Osteocyte (in vitro differentiated cells): ENCODE measurements at regions not wholly inside any gene's neighbourhood (a gene's known extent, or its start where the extent isn't known, plus 50 kb on each side); places are given as distances from the start of the nearest gene placed in this dataset.

Experiments used
- DNase-seq: peaks from one replicate; pipeline ENCODE4 v3.0.0; 2021; ENCODE audit warnings: mixed read lengths; ENCODE audit not compliant: unreplicated experiment; ENCODE audit errors: extremely low spot score
- H3K27ac Mint-ChIP-seq: one replicate; pipeline ENCODE4 v1.8.0; 2021; ENCODE audit warnings: mild to moderate bottlenecking, mixed read lengths; ENCODE audit not compliant: unreplicated experiment
- H3K27me3 Mint-ChIP-seq: one replicate; pipeline ENCODE4 v1.8.0; 2021; ENCODE audit warnings: mixed read lengths; ENCODE audit not compliant: unreplicated experiment
- H3K36me3 Mint-ChIP-seq: one replicate; pipeline ENCODE4 v1.8.0; 2021; ENCODE audit warnings: mixed read lengths; ENCODE audit not compliant: unreplicated experiment
- H3K4me1 Mint-ChIP-seq: one replicate; pipeline ENCODE4 v1.8.0; 2021; ENCODE audit warnings: mixed read lengths; ENCODE audit not compliant: unreplicated experiment
- H3K4me3 Mint-ChIP-seq: one replicate; pipeline ENCODE4 v1.8.0; 2021; ENCODE audit warnings: mild to moderate bottlenecking, moderate library complexity, mixed read lengths; ENCODE audit not compliant: unreplicated experiment
- H3K9me3 Mint-ChIP-seq: one replicate; pipeline ENCODE4 v1.8.0; 2021; ENCODE audit warnings: mixed read lengths; ENCODE audit not compliant: unreplicated experiment
- TF ChIP-seq, protein P1 (sequence below): fragments of 200-600 bp; sonication (generic); IDR thresholded peaks from 2 replicates; pipeline ENCODE4 v1.5.0; 2021; ENCODE audit warnings: antibody characterized with exemption, mild to moderate bottlenecking, moderate library complexity

DNA sequence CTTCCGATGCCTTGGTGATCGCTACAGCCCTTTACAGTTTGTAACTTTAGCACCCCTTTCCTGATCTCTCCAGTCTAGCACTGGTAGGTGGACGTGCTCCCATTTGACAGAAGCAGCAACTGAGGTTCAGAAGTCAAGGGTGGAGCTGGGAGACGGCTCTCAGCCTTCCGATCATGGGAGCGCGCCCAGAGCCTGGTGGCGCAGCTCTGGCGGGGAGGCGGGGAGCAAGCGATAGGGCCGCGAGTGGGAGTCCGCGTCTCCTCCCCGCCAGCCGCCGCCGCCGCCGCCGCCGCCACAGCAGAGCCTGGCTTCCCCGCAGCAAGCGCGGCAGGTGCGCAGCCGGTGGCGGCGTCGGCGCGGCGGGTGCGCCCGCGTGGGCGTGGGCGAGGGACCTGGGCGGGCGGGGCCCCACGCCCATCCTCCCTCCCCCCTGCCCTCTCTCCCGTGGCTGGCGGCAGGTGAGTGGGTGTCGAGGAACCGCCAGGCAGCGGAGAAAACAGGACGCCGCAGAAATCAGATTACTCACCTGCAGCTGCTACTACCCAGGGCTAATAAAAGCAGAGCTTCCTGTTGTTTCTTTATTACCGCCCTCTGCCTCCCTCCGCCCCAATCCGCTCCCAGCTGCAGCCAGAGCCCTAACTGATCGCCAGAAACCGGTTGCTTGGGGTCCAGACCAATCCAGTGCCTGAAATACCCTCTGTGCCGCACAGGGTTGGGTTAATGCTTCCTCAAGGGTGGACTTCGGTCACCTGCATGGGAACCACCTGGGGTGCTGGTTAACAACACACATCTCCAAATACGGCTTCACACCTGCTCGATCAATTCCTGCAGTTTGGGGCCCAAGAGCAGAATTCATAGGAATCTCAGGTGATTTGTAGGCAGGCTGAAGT, 60.2 kb upstream of the ID3 start:
- peaks cover 4% of the 10 kb centered on the region for H3K36me3 Mint-ChIP-seq
- H3K4me1 Mint-ChIP-seq, result peaks cover 2% of the 10 kb centered on the region
- H3K4me3 Mint-ChIP-seq, result peak overlapping the region; percentile 37
- H3K27me3 Mint-ChIP-seq, result peaks cover 35% of the 10 kb centered on the region
- H3K9me3 Mint-ChIP-seq, result no peaks in the 10 kb centered on the region
- H3K27ac Mint-ChIP-seq, result no peak overlapping the region
- DNase-seq, result no peak
- TF ChIP-seq, protein P1, sequence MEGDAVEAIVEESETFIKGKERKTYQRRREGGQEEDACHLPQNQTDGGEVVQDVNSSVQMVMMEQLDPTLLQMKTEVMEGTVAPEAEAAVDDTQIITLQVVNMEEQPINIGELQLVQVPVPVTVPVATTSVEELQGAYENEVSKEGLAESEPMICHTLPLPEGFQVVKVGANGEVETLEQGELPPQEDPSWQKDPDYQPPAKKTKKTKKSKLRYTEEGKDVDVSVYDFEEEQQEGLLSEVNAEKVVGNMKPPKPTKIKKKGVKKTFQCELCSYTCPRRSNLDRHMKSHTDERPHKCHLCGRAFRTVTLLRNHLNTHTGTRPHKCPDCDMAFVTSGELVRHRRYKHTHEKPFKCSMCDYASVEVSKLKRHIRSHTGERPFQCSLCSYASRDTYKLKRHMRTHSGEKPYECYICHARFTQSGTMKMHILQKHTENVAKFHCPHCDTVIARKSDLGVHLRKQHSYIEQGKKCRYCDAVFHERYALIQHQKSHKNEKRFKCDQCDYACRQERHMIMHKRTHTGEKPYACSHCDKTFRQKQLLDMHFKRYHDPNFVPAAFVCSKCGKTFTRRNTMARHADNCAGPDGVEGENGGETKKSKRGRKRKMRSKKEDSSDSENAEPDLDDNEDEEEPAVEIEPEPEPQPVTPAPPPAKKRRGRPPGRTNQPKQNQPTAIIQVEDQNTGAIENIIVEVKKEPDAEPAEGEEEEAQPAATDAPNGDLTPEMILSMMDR, result no peak

DNA sequence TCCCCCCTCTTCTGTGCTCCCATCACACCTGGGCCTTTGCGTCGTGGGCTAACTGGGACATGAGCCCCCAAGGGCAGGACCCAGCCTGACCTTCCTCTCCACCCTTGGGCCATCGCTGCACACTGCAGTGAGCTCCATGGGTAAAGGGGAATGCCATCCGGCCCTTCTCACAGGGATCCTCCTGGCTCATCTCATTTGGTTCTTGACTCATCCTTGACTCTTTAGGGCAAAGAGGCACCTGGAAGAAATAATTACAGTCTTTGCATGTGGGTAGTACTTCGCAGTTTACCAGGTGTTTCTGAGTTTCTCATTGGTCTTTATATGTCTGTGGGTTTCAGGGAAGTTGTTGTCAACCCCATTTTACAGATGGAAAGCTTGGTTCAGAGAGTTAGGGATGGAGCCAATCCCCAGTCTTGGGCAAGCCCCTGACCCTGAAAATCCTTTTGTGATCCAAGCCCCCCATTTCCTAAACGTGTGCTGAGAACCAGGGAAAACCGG, 59.3 kb upstream of the ID3 start:
- TF ChIP-seq, protein P1, result no peak
- peak overlapping the region; percentile 6 for H3K4me3 Mint-ChIP-seq
- H3K36me3 Mint-ChIP-seq, result peaks cover 4% of the 10 kb centered on the region
- DNase-seq, result no peak
- H3K9me3 Mint-ChIP-seq, result no peaks in the 10 kb centered on the region
- H3K27me3 Mint-ChIP-seq, result peaks cover 35% of the 10 kb centered on the region
- no peak overlapping the region for H3K27ac Mint-ChIP-seq
- peaks cover 2% of the 10 kb centered on the region for H3K4me1 Mint-ChIP-seq

DNA sequence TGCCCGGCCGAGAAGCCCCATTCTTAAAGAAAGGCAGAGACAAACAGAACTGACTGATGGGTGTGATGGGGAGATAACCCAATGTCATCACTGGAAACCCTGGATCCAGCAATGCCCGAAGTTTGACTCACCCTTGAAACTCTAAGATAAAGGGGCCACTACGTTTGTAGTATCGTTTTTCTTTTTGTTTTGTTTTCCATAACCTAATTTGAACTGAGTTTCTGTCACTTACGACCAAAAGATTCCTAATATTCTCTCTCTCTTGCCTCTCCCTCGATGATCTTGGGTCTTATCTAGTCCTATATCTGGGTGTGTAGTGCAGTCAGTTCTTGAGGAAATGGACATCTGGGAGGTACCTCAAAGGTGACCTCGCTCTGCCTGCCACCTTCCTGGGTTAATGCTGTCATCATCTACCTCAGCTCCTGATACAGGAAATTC, 57.8 kb upstream of the ID3 start:
- Mint-ChIP-seq H3K27me3 (peaks cover 35% of the 10 kb centered on the region), H3K9me3 (no peaks in the 10 kb centered on the region), H3K4me3 (no peak overlapping the region), H3K27ac (no peak overlapping the region), H3K36me3 (peaks cover 4% of the 10 kb centered on the region), H3K4me1 (peaks cover 2% of the 10 kb centered on the region)
- TF ChIP-seq, protein P1, result no peak
- no peak for DNase-seq

DNA sequence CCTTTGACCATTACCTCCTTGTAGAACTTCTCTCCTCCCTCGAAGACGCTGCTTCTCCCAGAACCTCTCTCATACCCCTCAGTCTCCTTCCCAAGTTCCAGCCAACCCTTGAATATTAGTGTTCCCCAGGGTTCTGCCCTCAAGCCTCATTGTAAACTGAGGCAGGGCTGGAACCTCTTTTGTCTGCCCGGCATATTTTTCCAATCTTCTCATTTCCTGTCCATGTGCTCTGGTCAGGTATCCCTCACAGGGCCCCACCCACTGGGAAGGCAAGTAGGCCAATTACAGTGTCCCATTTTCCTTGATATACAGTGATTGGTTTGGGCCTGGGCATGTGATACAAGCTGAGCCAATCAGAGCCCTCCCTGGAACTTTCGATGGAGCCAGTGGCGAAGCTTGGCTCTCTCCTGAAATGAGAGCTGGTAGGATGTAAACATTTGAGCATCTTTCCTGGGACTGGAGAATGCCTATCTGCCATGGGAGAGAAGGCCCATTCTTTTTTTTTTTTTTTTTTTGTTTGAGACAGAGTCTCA, 57.1 kb upstream of the ID3 start:
- H3K4me1 Mint-ChIP-seq, result peaks cover 2% of the 10 kb centered on the region
- no peak overlapping the region for H3K27ac Mint-ChIP-seq
- no peaks in the 10 kb centered on the region for H3K9me3 Mint-ChIP-seq
- H3K4me3 Mint-ChIP-seq, result no peak overlapping the region
- TF ChIP-seq, protein P1, result no peak
- no peak for DNase-seq
- peaks cover 4% of the 10 kb centered on the region for H3K36me3 Mint-ChIP-seq
- H3K27me3 Mint-ChIP-seq, result peaks cover 35% of the 10 kb centered on the region

DNA sequence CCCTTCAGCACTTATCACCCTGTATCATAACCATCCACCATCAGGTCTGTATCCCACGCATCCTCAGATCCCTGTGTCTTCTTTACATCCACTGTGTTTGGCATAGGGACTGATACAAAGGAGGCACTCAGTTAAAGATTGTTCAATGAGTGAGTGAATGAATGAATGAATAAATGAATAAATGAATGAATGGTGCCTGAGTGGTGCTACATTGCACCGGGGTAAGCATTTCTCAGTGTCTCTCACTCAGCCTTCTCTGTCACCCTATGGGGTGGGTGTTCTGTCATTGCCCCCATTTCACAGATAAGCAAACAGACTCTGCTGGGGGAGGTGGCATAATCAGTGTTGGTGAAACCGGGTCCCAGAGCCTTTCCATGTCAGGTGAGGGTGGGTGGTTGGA, 56.6 kb upstream of the ID3 start:
- no peaks in the 10 kb centered on the region for H3K9me3 Mint-ChIP-seq
- no peak overlapping the region for H3K4me3 Mint-ChIP-seq
- DNase-seq, result no peak
- TF ChIP-seq, protein P1, result no peak
- peaks cover 34% of the 10 kb centered on the region for H3K27me3 Mint-ChIP-seq
- no peak overlapping the region for H3K27ac Mint-ChIP-seq
- peaks cover 4% of the 10 kb centered on the region for H3K36me3 Mint-ChIP-seq
- H3K4me1 Mint-ChIP-seq, result peaks cover 2% of the 10 kb centered on the region
